Aorta (tissue), 5 donors: ENCODE measurements at regions not wholly inside any gene's neighbourhood (a gene's known extent, or its start where the extent isn't known, plus 50 kb on each side); places are given as distances from the start of the nearest gene placed in this dataset.

Experiments
- ATAC-seq: fragments of 200-7000 bp; cut with Tn5 transposase; one replicate; pipeline ENCODE4 v1.9.1; 2022; ENCODE audit warnings: moderate library complexity; ENCODE audit not compliant: low FRiP score
- DNase-seq, 2 donors: peaks; one replicate each; pipeline ENCODE4 v3.0.0-alpha.2; 2020
- H3K27ac ChIP-seq, 2 donors: one replicate each; pipeline ENCODE4 v1.5.1; 2013; ENCODE audit warnings: low read length in 2 of 2, mild to moderate bottlenecking in 2 of 2, moderate library complexity in 2 of 2, control low read depth in 1 of 2, inconsistent platforms in 1 of 2, low read depth in 1 of 2
- H3K27me3 ChIP-seq, 2 donors: one replicate each; pipeline ENCODE4 v1.6.1; 2013; ENCODE audit warnings: control low read depth in 1 of 2, low read length in 1 of 2, mild to moderate bottlenecking in 1 of 2, moderate library complexity in 1 of 2; ENCODE audit not compliant: insufficient read depth in 2 of 2, control insufficient read depth in 1 of 2
- H3K36me3 ChIP-seq, 2 donors: one replicate each; pipeline ENCODE4 v1.6.1; 2013; ENCODE audit warnings: control low read depth in 1 of 2, low read length in 1 of 2, mild to moderate bottlenecking in 1 of 2; ENCODE audit not compliant: insufficient read depth in 2 of 2, control insufficient read depth in 1 of 2
- H3K4me1 ChIP-seq, 2 donors: one replicate each; pipeline ENCODE4 v1.6.1; 2013; ENCODE audit warnings: low read length in 2 of 2, control low read depth in 1 of 2, mild to moderate bottlenecking in 1 of 2, moderate library complexity in 1 of 2; ENCODE audit not compliant: insufficient read depth in 2 of 2, control insufficient read depth in 1 of 2
- H3K4me3 ChIP-seq, 2 donors: one replicate each; pipeline ENCODE4 v1.5.1; 2013; ENCODE audit warnings: low read length in 2 of 2, control low read depth in 1 of 2, mild to moderate bottlenecking in 1 of 2
- H3K9me3 ChIP-seq: one replicate; pipeline ENCODE4 v1.6.1; 2013; ENCODE audit warnings: mild to moderate bottlenecking, low read length; ENCODE audit not compliant: control insufficient read depth
- WGBS, 2 donors: extraction: QIAGEN DNeasy Blood & Tissue Kit; methylation state at CpG; one replicate each; pipeline ENCODE4 v1.1.7; 2013; 5-methylcytosine and 5-hydroxymethylcytosine counted together
- intact Hi-C, 2 donors: fragments of 100-400 bp; cut with DNase I; formaldehyde crosslinking; loops; one replicate each; pipeline versions ENCODE4 v1.14.2 to v1.15.0; 2022
- donor health status: healthy with polysubstance abuse.
- donor health status: Bipolar disorder and iron deficiency.
- donor health status: DM: no; HTN: no; CAD: no.
- donor health status: DM: no; HTN: no; CAD: no.
- donor health status: DM: yes; HTN: yes; CAD: no.

GRCh38 chr1:8267307-8267706 lies 50.6 kb upstream of the SLC45A1 start:
- WGBS, 2 donors: 60 to 70% methylated on average over 5 of the region's 5 CpGs
- Histone ChIP-seq H3K27ac (no peak overlapping the region), H3K4me3 (no peak overlapping the region), H3K4me1 (no peaks in the 10 kb centered on the region), H3K27me3 (no peaks in the 10 kb centered on the region), H3K9me3 (no peaks in the 10 kb centered on the region), H3K36me3 (no peaks in the 10 kb centered on the region)
- intact Hi-C loops: no loop called here
- ATAC-seq (no peak), DNase-seq (no peak)

GRCh38 chr1:8266436-8267165 lies 51.3 kb upstream of the SLC45A1 start:
- H3K9me3 ChIP-seq: no peaks in the 10 kb centered on the region
- no peaks in the 10 kb centered on the region for H3K27me3 ChIP-seq
- H3K36me3 ChIP-seq: no peaks in the 10 kb centered on the region
- H3K27ac ChIP-seq: no peak overlapping the region
- 80 to 86% methylated on average over 8 of the region's 8 CpGs for WGBS, 2 donors
- no peaks in the 10 kb centered on the region for H3K4me1 ChIP-seq
- intact Hi-C loops: no loop called here
- DNase-seq (no peak), ATAC-seq (no peak)
- no peak overlapping the region for H3K4me3 ChIP-seq

- Histone ChIP-seq H3K4me3 (no peak overlapping the region), H3K27me3 (no peaks in the 10 kb centered on the region), H3K4me1 (no peaks in the 10 kb centered on the region), H3K36me3 (no peaks in the 10 kb centered on the region), H3K9me3 (no peaks in the 10 kb centered on the region), H3K27ac (no peak overlapping the region)
- WGBS, 2 donors: 95 to 96% methylated on average over 4 of the region's 4 CpGs
- DNase-seq (no peak), ATAC-seq (no peak)
- intact Hi-C loops: no loop called here
These were observed 54.1 kb upstream of the SLC45A1 start for GRCh38 chr1:8263791-8264190.

- Histone ChIP-seq H3K4me1 (no peaks in the 10 kb centered on the region), H3K4me3 (no peak overlapping the region), H3K9me3 (no peaks in the 10 kb centered on the region), H3K27me3 (no peaks in the 10 kb centered on the region), H3K27ac (no peak overlapping the region), H3K36me3 (no peaks in the 10 kb centered on the region)
- ATAC-seq (no peak), DNase-seq (no peak)
- intact Hi-C loops: no loop called here
- 84 to 100% methylated on average over 1 of the region's 1 CpG for WGBS, 2 donors
These were observed 56.5 kb upstream of the SLC45A1 start for GRCh38 chr1:8261398-8261762.

- Histone ChIP-seq H3K27me3 (no peaks in the 10 kb centered on the region), H3K4me3 (peak overlapping the region; percentile 11 to 58), H3K36me3 (no peaks in the 10 kb centered on the region), H3K9me3 (no peaks in the 10 kb centered on the region), H3K27ac (peak overlapping the region in 1 of 2 donors; percentile 80), H3K4me1 (no peaks in the 10 kb centered on the region)
- ATAC-seq (peak; percentile 46), DNase-seq (peak in 1 of 2 donors; percentile 74)
- intact Hi-C loops: no loop called here
- 12 to 14% methylated on average over 13 of the region's 13 CpGs for WGBS, 2 donors
These were observed 58.2 kb upstream of the SLC45A1 start for GRCh38 chr1:8259498-8260290.

- no peak overlapping the region for H3K4me3 ChIP-seq
- H3K27ac ChIP-seq: no peak overlapping the region
- H3K27me3 ChIP-seq: no peaks in the 10 kb centered on the region
- H3K36me3 ChIP-seq: no peaks in the 10 kb centered on the region
- DNase-seq (peak in 1 of 2 donors; percentile 37), ATAC-seq (no peak)
- intact Hi-C loops: no loop called here
- no peaks in the 10 kb centered on the region for H3K4me1 ChIP-seq
- no peaks in the 10 kb centered on the region for H3K9me3 ChIP-seq
- 90 to 93% methylated on average over 7 of the region's 7 CpGs for WGBS, 2 donors
These were observed 60.3 kb upstream of the SLC45A1 start for GRCh38 chr1:8257621-8258020.

GRCh38 chr1:8256321-8256720 lies 61.6 kb upstream of the SLC45A1 start:
- DNase-seq: no peak
- Histone ChIP-seq H3K36me3 (no peaks in the 10 kb centered on the region), H3K4me1 (no peaks in the 10 kb centered on the region), H3K4me3 (no peak overlapping the region), H3K27me3 (no peaks in the 10 kb centered on the region), H3K9me3 (no peaks in the 10 kb centered on the region), H3K27ac (no peak overlapping the region)
- intact Hi-C loops: no loop called here
- no peak for ATAC-seq
- WGBS, 2 donors: 96% methylated on average over 7 of the region's 7 CpGs

GRCh38 chr1:8255712-8256111 lies 62.2 kb upstream of the SLC45A1 start:
- H3K9me3 ChIP-seq: no peaks in the 10 kb centered on the region
- intact Hi-C loops: no loop called here
- ATAC-seq: no peak

More at GRCh38 chr1:8255712-8256111, 62.2 kb upstream of the SLC45A1 start:
- DNase-seq: no peak
- Histone ChIP-seq H3K4me3 (no peak overlapping the region), H3K27ac (no peak overlapping the region), H3K4me1 (no peaks in the 10 kb centered on the region), H3K36me3 (no peaks in the 10 kb centered on the region), H3K27me3 (no peaks in the 10 kb centered on the region)
- 96 to 99% methylated on average over 5 of the region's 5 CpGs for WGBS, 2 donors
